ENCODE measurements at regions not wholly inside any gene's neighbourhood (a gene's known extent, or its start where the extent isn't known, plus 50 kb on each side); places are given as distances from the start of the nearest gene placed in this dataset.

GRCh38 chr10:20959242-20959641, 62.1 kb upstream of the NEBL start:
- in situ Hi-C loops (cut with MboI): no loop called here
- Histone ChIP-seq H3K4me1 (ENCODE audit: control insufficient read depth, insufficient read depth, low read length) (no peaks in the 10 kb centered on the region), H3K4me2 (ENCODE audit: control insufficient read depth, insufficient read depth) (no peak overlapping the region), H3K27me3 (replicated peaks in 1 of 2; ENCODE audit: control insufficient read depth in 2 of 2, insufficient read depth in 2 of 2, low read length in 1 of 2) (peaks cover 0 to 2% of the 10 kb centered on the region in 2 experiments; a peak in 1 of 4 replicates), H3K27ac (ENCODE audit: control insufficient read depth, insufficient read depth) (no peak overlapping the region), H3K9ac (ENCODE audit: control insufficient read depth, insufficient read depth, low read length) (no peak overlapping the region), H3K79me2 (ENCODE audit: control insufficient read depth, insufficient read depth, low read length) (no peaks in the 10 kb centered on the region), H4K20me1 (ENCODE audit: control insufficient read depth, insufficient read depth) (no peaks in the 10 kb centered on the region), H2AFZ (ENCODE audit: control insufficient read depth, low read depth, low read length) (no peak overlapping the region), H3K9me3 (replicated peaks; ENCODE audit: control insufficient read depth, insufficient read depth, low read length) (no peaks in the 10 kb centered on the region; the same call in 2 of the 3 replicates), H3K4me3 (no peak overlapping the region), H3K36me3 (ENCODE audit: control insufficient read depth in 2 of 2, insufficient read depth in 2 of 2, low read length in 1 of 2) (no peaks in the 10 kb centered on the region)
- intact Hi-C loops (cut with micrococcal nuclease; ENCODE audit: unreplicated experiment): no loop called here
- no peak for FAIRE-seq
- TF ChIP-seq SUPT20H (IDR thresholded peaks at IDR 0.05; ENCODE audit: borderline replicate concordance, control insufficient read depth, low read depth, low read length): no peak
- TF ChIP-seq RBBP5 (conservative IDR thresholded peaks at IDR 0.05): no peak
- no peak for TF ChIP-seq RFX5 (IDR thresholded peaks at IDR 0.05; ENCODE audit: low read depth, low read length)
- no peak for TF ChIP-seq SIN3A (IDR thresholded peaks at IDR 0.05; ENCODE audit: low read depth, low read length)
- TF ChIP-seq GATAD2B (conservative IDR thresholded peaks at IDR 0.05; ENCODE audit: low read depth): no peak
- no peak for TF ChIP-seq SMC3 (IDR thresholded peaks at IDR 0.05; ENCODE audit: borderline replicate concordance, low read length)
- TF ChIP-seq IRF5 (IDR thresholded peaks at IDR 0.05; ENCODE audit: borderline replicate concordance): no peak
- TF ChIP-seq ESRRA (IDR thresholded peaks at IDR 0.05; ENCODE audit: low read length): no peak
- TF ChIP-seq POLR2AphosphoS2 (IDR thresholded peaks at IDR 0.05; ENCODE audit: low read depth, low read length): no peak
- no peak for TF ChIP-seq YY1 (IDR thresholded peaks at IDR 0.05; ENCODE audit: low read depth, low read length)
- TF ChIP-seq CBX3 (IDR thresholded peaks at IDR 0.05; ENCODE audit: borderline replicate concordance, low read depth): no peak
- no peak for TF ChIP-seq BCL11A (IDR thresholded peaks at IDR 0.05; ENCODE audit: low read depth, low read length)
- no peak for TF ChIP-seq SRF (IDR thresholded peaks at IDR 0.05; ENCODE audit: low read depth in 2 of 2, low read length in 2 of 2)
- TF ChIP-seq HDGF (IDR thresholded peaks at IDR 0.05): no peak
- TF ChIP-seq CBFB (IDR thresholded peaks at IDR 0.05; ENCODE audit: low read depth): no peak
- TF ChIP-seq JUNB (IDR thresholded peaks at IDR 0.05): no peak
- no peak for TF ChIP-seq EED (IDR thresholded peaks at IDR 0.05; ENCODE audit: low read depth)
- DNase-seq (ENCODE audit: low read depth, low spot score): no peak
- BruUV-seq (replicated peaks): no TSS peak
- no peak for ATAC-seq
- CTCF ChIA-PET: no interaction called here
- POLR2A ChIA-PET: no interaction called here
- WGBS (ENCODE audit: insufficient coverage, insufficient replicate concordance, low lambda C conversion rate, missing lambda C conversion rate): 76% methylated on average over 1 of the region's 1 CpG
- RAD21 ChIA-PET (ENCODE audit: unreplicated experiment): no interaction called here
- SMC1A ChIA-PET (ENCODE audit: uncharacterized antibody, unreplicated experiment): no interaction called here
